ENCODE measurements at regions not wholly inside any gene's neighbourhood (a gene's known extent, or its start where the extent isn't known, plus 50 kb on each side); places are given as distances from the start of the nearest gene placed in this dataset.

DNA sequence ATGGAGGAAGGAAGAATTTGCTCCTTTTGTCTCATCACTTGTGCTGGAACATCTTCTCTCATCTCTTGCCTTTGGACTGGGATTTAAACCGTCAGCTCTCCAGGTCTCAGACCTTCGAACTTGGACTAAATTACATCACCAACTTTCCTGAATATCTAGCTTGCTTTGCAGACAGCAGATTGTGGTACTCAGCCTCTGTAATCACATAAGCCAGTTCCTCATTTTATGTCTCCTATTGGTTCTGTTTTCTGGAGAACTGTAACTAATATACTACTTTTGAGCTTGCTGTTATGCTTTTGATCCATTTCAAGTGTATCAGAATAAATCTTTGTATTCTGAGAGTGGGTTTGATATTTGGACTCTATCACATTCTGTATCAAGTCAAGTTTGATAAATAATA is 164.3 kb upstream of the VEPH1 start:
- Histone ChIP-seq H3K36me3 (ENCODE audit: insufficient read depth, insufficient read length, low read length) (no peaks in the 10 kb centered on the region), H3K9me3 (ENCODE audit: insufficient read depth, low read length) (no peaks in the 10 kb centered on the region), H3K4me3 (ENCODE audit: insufficient read length, low read depth) (no peak overlapping the region), H3K27me3 (ENCODE audit: insufficient read depth, insufficient read length) (no peaks in the 10 kb centered on the region), H3K4me1 (ENCODE audit: insufficient read depth, insufficient read length) (no peaks in the 10 kb centered on the region), H3K9ac (ENCODE audit: insufficient read length, low read depth) (no peak overlapping the region)
- no peak for TF ChIP-seq SUZ12 (IDR thresholded peaks at IDR 0.05; ENCODE audit: extremely low read depth, insufficient read depth, insufficient read length)
- no peak for DNase-seq (ENCODE audit: low read depth, low spot score)

DNA sequence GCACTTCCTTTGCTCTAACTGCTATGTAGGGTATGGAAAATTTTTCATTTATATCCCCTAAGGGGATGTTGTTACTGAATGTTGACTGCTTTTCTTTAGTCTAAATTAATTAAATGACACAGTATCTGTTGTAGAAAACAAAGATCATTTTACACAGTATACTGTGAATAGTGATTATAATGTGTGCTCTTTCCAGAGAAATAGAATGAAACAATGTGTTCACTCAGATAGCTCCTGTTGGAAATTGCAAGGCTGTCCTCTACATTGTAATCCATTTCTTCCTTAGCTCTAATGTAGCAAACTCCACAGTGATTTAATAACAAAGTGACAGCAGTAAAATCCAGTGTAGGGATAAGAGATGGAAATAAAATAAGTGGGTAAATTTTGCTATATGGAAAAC is 159.0 kb upstream of the VEPH1 start:
- H3K4me1 ChIP-seq (ENCODE audit: insufficient read depth, insufficient read length): no peaks in the 10 kb centered on the region
- no peak for DNase-seq (ENCODE audit: low read depth, low spot score)
- H3K4me3 ChIP-seq (ENCODE audit: insufficient read length, low read depth): no peak overlapping the region
- H3K36me3 ChIP-seq (ENCODE audit: insufficient read depth, insufficient read length, low read length): no peaks in the 10 kb centered on the region
- no peaks in the 10 kb centered on the region for H3K9me3 ChIP-seq (ENCODE audit: insufficient read depth, low read length)
- no peak overlapping the region for H3K9ac ChIP-seq (ENCODE audit: insufficient read length, low read depth)
- no peaks in the 10 kb centered on the region for H3K27me3 ChIP-seq (ENCODE audit: insufficient read depth, insufficient read length)
- TF ChIP-seq SUZ12 (IDR thresholded peaks at IDR 0.05; ENCODE audit: extremely low read depth, insufficient read depth, insufficient read length) (no peak), YY1 (IDR thresholded peaks at IDR 0.05; ENCODE audit: insufficient read depth, insufficient read length) (no peak), ZNF274 (IDR thresholded peaks at IDR 0.05; ENCODE audit: low read depth, low read length) (no peak)

DNA sequence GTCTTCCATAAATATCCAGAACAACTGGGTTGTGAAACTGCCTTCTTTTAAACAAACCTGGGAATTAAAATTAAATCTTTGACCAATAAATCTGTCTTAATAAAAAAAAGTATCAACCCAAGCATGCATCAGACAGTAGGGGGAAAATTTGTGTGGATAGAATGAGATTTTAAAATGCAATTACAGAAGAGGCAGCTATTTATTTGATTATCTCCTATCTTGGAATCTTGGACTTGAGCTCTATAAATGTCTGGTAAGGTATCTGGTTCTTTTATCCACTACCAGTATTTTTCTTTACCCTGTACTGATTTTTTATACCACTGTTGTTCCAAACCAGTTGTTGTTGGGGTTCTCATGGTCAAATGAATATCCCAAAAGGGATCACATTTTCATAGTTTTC is 157.6 kb upstream of the VEPH1 start:
- TF ChIP-seq YY1 (IDR thresholded peaks at IDR 0.05; ENCODE audit: insufficient read depth, insufficient read length): no peak
- no peak for TF ChIP-seq SUZ12 (IDR thresholded peaks at IDR 0.05; ENCODE audit: extremely low read depth, insufficient read depth, insufficient read length)
- no peak for TF ChIP-seq ZNF274 (IDR thresholded peaks at IDR 0.05; ENCODE audit: low read depth, low read length)
- Histone ChIP-seq H3K36me3 (ENCODE audit: insufficient read depth, insufficient read length, low read length) (no peaks in the 10 kb centered on the region), H3K9me3 (ENCODE audit: insufficient read depth, low read length) (no peaks in the 10 kb centered on the region), H3K9ac (ENCODE audit: insufficient read length, low read depth) (no peak overlapping the region), H3K4me3 (ENCODE audit: insufficient read length, low read depth) (no peak overlapping the region), H3K27me3 (ENCODE audit: insufficient read depth, insufficient read length) (no peaks in the 10 kb centered on the region), H3K4me1 (ENCODE audit: insufficient read depth, insufficient read length) (no peaks in the 10 kb centered on the region)
- no peak for DNase-seq (ENCODE audit: low read depth, low spot score)

DNA sequence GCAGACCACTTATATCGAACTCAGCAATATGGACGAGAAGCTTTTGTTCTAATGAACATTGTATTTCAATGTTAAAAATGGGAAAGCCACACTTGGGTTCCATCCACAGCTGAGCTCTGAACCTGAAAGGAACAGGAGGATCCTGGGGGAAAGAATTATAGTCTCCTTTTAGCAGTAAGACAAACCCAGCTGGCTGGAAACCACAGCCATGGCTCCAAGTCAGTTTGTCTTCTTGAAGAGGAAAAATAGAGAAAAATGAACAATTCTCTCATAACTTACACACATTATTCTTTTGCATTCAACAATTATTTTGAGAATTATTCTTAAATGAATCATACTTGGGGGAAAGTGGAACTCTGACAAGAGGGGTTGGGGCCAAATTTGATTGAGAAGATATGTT is 149.2 kb upstream of the VEPH1 start:
- no peak for TF ChIP-seq SUZ12 (IDR thresholded peaks at IDR 0.05; ENCODE audit: extremely low read depth, insufficient read depth, insufficient read length)
- no peak for TF ChIP-seq YY1 (IDR thresholded peaks at IDR 0.05; ENCODE audit: insufficient read depth, insufficient read length)
- TF ChIP-seq ZNF274 (IDR thresholded peaks at IDR 0.05; ENCODE audit: low read depth, low read length): no peak
- no peaks in the 10 kb centered on the region for H3K27me3 ChIP-seq (ENCODE audit: insufficient read depth, insufficient read length)
- no peak overlapping the region for H3K4me3 ChIP-seq (ENCODE audit: insufficient read length, low read depth)
- no peaks in the 10 kb centered on the region for H3K36me3 ChIP-seq (ENCODE audit: insufficient read depth, insufficient read length, low read length)
- no peak overlapping the region for H3K9ac ChIP-seq (ENCODE audit: insufficient read length, low read depth)
- no peaks in the 10 kb centered on the region for H3K4me1 ChIP-seq (ENCODE audit: insufficient read depth, insufficient read length)
- DNase-seq (ENCODE audit: low read depth, low spot score): no peak
- H3K9me3 ChIP-seq (ENCODE audit: insufficient read depth, low read length): no peaks in the 10 kb centered on the region

DNA sequence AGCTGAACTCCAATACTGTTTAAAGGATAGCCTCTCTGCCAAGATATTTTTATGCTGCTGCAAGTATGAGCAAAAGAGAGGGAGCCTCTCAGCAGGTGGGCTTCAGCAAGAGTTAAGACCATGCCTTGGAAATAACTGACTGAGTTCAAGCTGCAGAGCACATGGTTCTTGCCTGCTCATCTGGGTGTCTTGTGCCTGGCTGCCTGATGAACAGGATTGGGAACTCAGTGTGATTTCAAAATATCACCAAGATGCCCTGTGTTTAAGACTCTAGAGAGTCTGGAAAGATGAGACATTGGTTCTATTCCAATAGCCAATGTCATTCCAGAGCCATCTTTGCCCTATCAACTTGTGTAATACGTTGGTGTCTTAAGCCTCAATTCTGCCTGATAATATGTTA is 147.5 kb upstream of the VEPH1 start:
- Histone ChIP-seq H3K4me3 (ENCODE audit: insufficient read length, low read depth) (no peak overlapping the region), H3K4me1 (ENCODE audit: insufficient read depth, insufficient read length) (no peaks in the 10 kb centered on the region), H3K36me3 (ENCODE audit: insufficient read depth, insufficient read length, low read length) (no peaks in the 10 kb centered on the region), H3K9me3 (ENCODE audit: insufficient read depth, low read length) (no peaks in the 10 kb centered on the region), H3K27me3 (ENCODE audit: insufficient read depth, insufficient read length) (no peaks in the 10 kb centered on the region), H3K9ac (ENCODE audit: insufficient read length, low read depth) (no peak overlapping the region)
- DNase-seq (ENCODE audit: low read depth, low spot score): no peak
- no peak for TF ChIP-seq SUZ12 (IDR thresholded peaks at IDR 0.05; ENCODE audit: extremely low read depth, insufficient read depth, insufficient read length)
- TF ChIP-seq YY1 (IDR thresholded peaks at IDR 0.05; ENCODE audit: insufficient read depth, insufficient read length): no peak

DNA sequence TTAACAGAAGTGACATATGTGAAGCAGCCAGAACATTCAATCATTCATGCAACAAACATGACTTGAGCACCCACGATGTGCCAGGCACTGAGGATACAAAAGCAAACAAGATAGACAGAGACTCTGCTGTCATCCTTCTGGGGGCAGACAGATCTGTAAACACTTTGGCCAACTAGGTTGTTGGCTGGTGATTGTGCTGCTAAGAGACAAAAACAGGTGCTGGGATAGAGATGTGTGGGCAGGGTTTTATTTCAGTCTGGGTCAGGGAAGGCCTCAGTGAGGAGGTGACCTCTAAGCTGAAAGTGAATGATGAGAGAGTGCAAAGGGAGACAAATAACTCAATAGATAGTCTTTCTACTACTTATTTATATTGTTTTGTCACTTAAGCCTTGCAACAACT is 147.0 kb upstream of the VEPH1 start:
- H3K4me1 ChIP-seq (ENCODE audit: insufficient read depth, insufficient read length): no peaks in the 10 kb centered on the region
- DNase-seq (ENCODE audit: low read depth, low spot score): no peak
- no peak overlapping the region for H3K4me3 ChIP-seq (ENCODE audit: insufficient read length, low read depth)
- no peaks in the 10 kb centered on the region for H3K36me3 ChIP-seq (ENCODE audit: insufficient read depth, insufficient read length, low read length)
- H3K9me3 ChIP-seq (ENCODE audit: insufficient read depth, low read length): no peaks in the 10 kb centered on the region
- no peak overlapping the region for H3K9ac ChIP-seq (ENCODE audit: insufficient read length, low read depth)
- H3K27me3 ChIP-seq (ENCODE audit: insufficient read depth, insufficient read length): no peaks in the 10 kb centered on the region
- TF ChIP-seq ZNF274 (IDR thresholded peaks at IDR 0.05; ENCODE audit: low read depth, low read length) (no peak), YY1 (IDR thresholded peaks at IDR 0.05; ENCODE audit: insufficient read depth, insufficient read length) (no peak), SUZ12 (IDR thresholded peaks at IDR 0.05; ENCODE audit: extremely low read depth, insufficient read depth, insufficient read length) (no peak)

DNA sequence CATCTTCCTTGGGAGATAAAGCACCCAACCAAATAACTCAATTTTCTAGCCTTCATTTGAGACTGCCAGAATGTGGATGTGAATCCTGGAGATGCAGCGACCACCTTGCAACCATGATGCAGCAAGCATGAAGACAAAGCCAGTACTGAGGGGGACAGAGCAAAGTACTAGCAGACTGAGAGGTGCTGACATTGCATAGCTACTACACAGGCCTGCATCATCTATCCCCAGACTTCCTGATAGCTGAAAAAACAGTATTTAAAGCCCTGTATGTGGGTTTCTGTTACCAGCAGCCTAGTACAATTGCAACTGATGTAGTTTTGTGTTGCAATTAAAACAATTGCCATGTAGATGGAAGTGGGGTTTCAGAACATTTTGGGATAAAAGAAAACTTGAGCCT is 146.3 kb upstream of the VEPH1 start:
- no peak for DNase-seq (ENCODE audit: low read depth, low spot score)
- H3K27me3 ChIP-seq (ENCODE audit: insufficient read depth, insufficient read length): no peaks in the 10 kb centered on the region
- H3K9me3 ChIP-seq (ENCODE audit: insufficient read depth, low read length): no peaks in the 10 kb centered on the region
- H3K9ac ChIP-seq (ENCODE audit: insufficient read length, low read depth): no peak overlapping the region
- no peaks in the 10 kb centered on the region for H3K4me1 ChIP-seq (ENCODE audit: insufficient read depth, insufficient read length)
- no peaks in the 10 kb centered on the region for H3K36me3 ChIP-seq (ENCODE audit: insufficient read depth, insufficient read length, low read length)
- TF ChIP-seq SUZ12 (IDR thresholded peaks at IDR 0.05; ENCODE audit: extremely low read depth, insufficient read depth, insufficient read length) (no peak), YY1 (IDR thresholded peaks at IDR 0.05; ENCODE audit: insufficient read depth, insufficient read length) (no peak)
- no peak overlapping the region for H3K4me3 ChIP-seq (ENCODE audit: insufficient read length, low read depth)

DNA sequence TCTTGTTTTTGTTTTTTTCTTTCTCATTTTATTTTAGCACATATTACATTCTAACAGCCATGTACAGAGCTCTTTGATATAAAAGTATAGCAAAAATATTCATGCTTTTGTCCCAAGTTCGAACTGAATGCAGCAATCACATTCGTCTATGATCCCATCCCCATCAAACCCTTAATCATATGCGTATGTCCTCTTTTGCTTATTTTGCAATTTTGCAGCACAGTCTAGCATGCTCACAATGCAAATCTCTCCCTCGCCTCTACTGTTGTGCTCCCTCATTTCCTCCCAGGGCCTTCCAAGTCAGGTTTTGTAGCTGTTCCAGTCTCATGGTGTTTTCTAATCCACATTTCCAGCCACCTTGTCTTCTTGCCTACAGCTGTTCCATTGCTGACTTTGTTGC is 144.6 kb upstream of the VEPH1 start:
- Histone ChIP-seq H3K27me3 (ENCODE audit: insufficient read depth, insufficient read length) (no peaks in the 10 kb centered on the region), H3K9me3 (ENCODE audit: insufficient read depth, low read length) (no peaks in the 10 kb centered on the region), H3K4me1 (ENCODE audit: insufficient read depth, insufficient read length) (no peaks in the 10 kb centered on the region), H3K4me3 (ENCODE audit: insufficient read length, low read depth) (no peak overlapping the region), H3K36me3 (ENCODE audit: insufficient read depth, insufficient read length, low read length) (no peaks in the 10 kb centered on the region), H3K9ac (ENCODE audit: insufficient read length, low read depth) (no peak overlapping the region)
- DNase-seq (ENCODE audit: low read depth, low spot score): no peak
- TF ChIP-seq ZNF274 (IDR thresholded peaks at IDR 0.05; ENCODE audit: low read depth, low read length): no peak
- TF ChIP-seq SUZ12 (IDR thresholded peaks at IDR 0.05; ENCODE audit: extremely low read depth, insufficient read depth, insufficient read length): no peak
- no peak for TF ChIP-seq YY1 (IDR thresholded peaks at IDR 0.05; ENCODE audit: insufficient read depth, insufficient read length)

Measured in NT2/D1 (cell line).